Osteocyte (in vitro differentiated cells): ENCODE measurements at regions not wholly inside any gene's neighbourhood (a gene's known extent, or its start where the extent isn't known, plus 50 kb on each side); places are given as distances from the start of the nearest gene placed in this dataset.
A peak's percentile ranks its signal among the peaks of the same experiment; 100 is the strongest.

Experiments used
- DNase-seq: peaks from one replicate; pipeline ENCODE4 v3.0.0; 2021; ENCODE audit warnings: mixed read lengths; ENCODE audit not compliant: unreplicated experiment; ENCODE audit errors: extremely low spot score
- H3K27ac Mint-ChIP-seq: one replicate; pipeline ENCODE4 v1.8.0; 2021; ENCODE audit warnings: mild to moderate bottlenecking, mixed read lengths; ENCODE audit not compliant: unreplicated experiment
- H3K27me3 Mint-ChIP-seq: one replicate; pipeline ENCODE4 v1.8.0; 2021; ENCODE audit warnings: mixed read lengths; ENCODE audit not compliant: unreplicated experiment
- H3K36me3 Mint-ChIP-seq: one replicate; pipeline ENCODE4 v1.8.0; 2021; ENCODE audit warnings: mixed read lengths; ENCODE audit not compliant: unreplicated experiment
- H3K4me1 Mint-ChIP-seq: one replicate; pipeline ENCODE4 v1.8.0; 2021; ENCODE audit warnings: mixed read lengths; ENCODE audit not compliant: unreplicated experiment
- H3K4me3 Mint-ChIP-seq: one replicate; pipeline ENCODE4 v1.8.0; 2021; ENCODE audit warnings: mild to moderate bottlenecking, moderate library complexity, mixed read lengths; ENCODE audit not compliant: unreplicated experiment
- H3K9me3 Mint-ChIP-seq: one replicate; pipeline ENCODE4 v1.8.0; 2021; ENCODE audit warnings: mixed read lengths; ENCODE audit not compliant: unreplicated experiment
- TF ChIP-seq, protein P1 (sequence below): fragments of 200-600 bp; sonication (generic); IDR thresholded peaks from 2 replicates; pipeline ENCODE4 v1.5.0; 2021; ENCODE audit warnings: antibody characterized with exemption, mild to moderate bottlenecking, moderate library complexity

DNA sequence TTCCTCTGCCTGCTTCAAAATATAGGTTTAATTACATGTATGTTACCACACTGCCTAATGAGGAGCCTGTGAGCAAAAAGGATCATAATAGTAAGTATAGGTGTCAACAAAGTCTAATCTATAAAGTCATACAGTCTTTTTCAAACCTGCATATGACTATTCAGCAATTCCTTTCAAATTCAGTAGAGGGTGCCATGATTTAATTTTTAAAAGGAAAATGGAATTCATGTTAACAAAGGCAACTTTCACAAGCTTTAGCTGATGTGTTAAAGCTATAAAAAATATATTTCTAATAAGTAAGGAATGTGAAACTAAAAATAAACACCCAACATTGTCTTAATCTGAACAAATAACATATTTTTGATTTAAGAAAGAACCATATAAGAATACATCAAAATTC, 52.1 kb downstream of the MPP7 start:
- peaks cover 5% of the 10 kb centered on the region for H3K36me3 Mint-ChIP-seq
- TF ChIP-seq, protein P1, sequence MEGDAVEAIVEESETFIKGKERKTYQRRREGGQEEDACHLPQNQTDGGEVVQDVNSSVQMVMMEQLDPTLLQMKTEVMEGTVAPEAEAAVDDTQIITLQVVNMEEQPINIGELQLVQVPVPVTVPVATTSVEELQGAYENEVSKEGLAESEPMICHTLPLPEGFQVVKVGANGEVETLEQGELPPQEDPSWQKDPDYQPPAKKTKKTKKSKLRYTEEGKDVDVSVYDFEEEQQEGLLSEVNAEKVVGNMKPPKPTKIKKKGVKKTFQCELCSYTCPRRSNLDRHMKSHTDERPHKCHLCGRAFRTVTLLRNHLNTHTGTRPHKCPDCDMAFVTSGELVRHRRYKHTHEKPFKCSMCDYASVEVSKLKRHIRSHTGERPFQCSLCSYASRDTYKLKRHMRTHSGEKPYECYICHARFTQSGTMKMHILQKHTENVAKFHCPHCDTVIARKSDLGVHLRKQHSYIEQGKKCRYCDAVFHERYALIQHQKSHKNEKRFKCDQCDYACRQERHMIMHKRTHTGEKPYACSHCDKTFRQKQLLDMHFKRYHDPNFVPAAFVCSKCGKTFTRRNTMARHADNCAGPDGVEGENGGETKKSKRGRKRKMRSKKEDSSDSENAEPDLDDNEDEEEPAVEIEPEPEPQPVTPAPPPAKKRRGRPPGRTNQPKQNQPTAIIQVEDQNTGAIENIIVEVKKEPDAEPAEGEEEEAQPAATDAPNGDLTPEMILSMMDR: peak; percentile 70
- H3K4me3 Mint-ChIP-seq: no peak overlapping the region
- no peaks in the 10 kb centered on the region for H3K27me3 Mint-ChIP-seq
- no peaks in the 10 kb centered on the region for H3K9me3 Mint-ChIP-seq
- H3K4me1 Mint-ChIP-seq: peaks cover 66% of the 10 kb centered on the region
- no peak for DNase-seq
- H3K27ac Mint-ChIP-seq: peak overlapping the region; percentile 67

DNA sequence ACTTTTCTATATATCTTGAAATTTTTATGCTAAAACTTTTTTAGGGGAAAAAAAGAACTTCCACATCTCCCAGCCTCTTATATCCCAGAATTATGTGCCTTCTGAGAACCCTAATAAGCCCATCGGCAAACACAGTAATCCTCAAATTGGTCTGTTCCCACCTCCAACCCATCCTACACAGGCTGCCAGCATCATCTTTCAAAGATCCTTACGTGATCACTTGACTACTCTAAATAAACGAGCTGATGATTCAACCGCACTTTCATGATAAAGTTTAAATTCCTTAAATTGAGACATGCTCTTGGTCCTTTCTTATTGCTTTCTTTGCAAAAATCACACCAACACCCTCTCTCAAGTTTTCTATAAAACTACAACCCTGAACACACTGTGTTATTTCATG, 52.5 kb downstream of the MPP7 start:
- peaks cover 69% of the 10 kb centered on the region for H3K4me1 Mint-ChIP-seq

DNA sequence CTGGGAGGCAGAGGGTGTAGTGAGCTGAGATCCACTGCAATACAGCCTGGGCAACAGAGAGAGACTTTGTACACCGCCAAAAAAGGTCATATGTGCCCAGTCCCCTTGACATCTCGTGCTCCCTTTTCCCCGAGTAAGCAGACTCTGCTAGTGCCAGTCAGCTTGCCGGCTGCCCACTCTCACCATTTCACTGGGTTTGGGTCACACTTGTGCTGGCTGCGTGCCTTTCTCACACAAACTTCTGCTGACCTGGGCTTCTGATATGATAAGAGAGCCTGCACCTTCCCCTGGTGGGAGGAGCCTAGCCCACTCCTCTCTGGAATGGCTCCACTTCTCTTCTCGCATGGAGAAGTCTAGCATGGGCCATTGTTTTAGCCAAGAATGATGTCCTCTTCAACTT, 53.4 kb downstream of the MPP7 start:
- Mint-ChIP-seq H3K27me3 (no peaks in the 10 kb centered on the region), H3K4me1 (peaks cover 65% of the 10 kb centered on the region), H3K4me3 (no peak overlapping the region), H3K36me3 (peaks cover 10% of the 10 kb centered on the region), H3K27ac (no peak overlapping the region), H3K9me3 (peaks cover 4% of the 10 kb centered on the region)
- DNase-seq: no peak
- TF ChIP-seq, protein P1: no peak

More for the DNA sequence above, 52.5 kb downstream of the MPP7 start:
- no peaks in the 10 kb centered on the region for H3K9me3 Mint-ChIP-seq
- no peaks in the 10 kb centered on the region for H3K27me3 Mint-ChIP-seq
- H3K27ac Mint-ChIP-seq: peak overlapping the region; percentile 67
- TF ChIP-seq, protein P1: no peak
- H3K4me3 Mint-ChIP-seq: no peak overlapping the region
- peaks cover 8% of the 10 kb centered on the region for H3K36me3 Mint-ChIP-seq
- DNase-seq: no peak

DNA sequence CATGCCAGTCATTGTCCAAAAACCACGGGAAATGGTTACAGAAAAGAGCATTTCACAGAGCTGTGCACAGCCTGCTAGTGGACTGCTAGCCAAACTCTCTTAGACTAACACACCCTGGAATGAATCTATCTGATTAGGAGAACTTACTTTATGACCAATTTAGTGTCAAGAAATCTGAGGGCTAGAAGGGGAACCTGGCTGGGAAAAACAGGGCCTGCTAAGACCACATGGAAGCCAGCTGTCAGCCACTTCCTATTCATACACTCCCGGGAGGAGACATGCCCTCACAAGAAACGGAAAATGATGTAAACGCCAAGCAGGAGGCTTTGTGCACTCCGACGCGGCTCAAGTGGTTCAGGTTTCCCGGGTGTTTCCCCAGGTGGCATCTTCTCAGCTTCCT, 54.8 kb downstream of the MPP7 start:
- no peak overlapping the region for H3K4me3 Mint-ChIP-seq
- no peak for DNase-seq

DNA sequence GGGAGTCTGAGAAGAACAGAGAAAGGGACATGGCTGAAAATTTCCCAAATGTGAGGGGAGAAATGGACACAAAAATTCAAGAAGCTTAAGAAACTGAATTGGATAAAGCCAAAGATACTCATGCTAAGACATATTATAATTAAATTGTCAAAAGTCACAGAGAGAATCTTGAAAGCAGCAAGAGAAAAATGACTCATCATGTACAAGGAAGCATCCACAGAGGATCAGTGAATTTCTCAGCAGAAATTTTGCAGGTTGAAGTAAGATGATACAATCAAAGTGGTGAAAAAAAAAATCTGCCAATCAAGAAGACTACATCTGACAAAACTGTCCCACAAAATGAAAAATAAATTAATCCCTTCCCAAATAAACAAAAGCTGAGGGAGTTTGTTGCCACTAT, 56.8 kb downstream of the MPP7 start:
- peaks cover 4% of the 10 kb centered on the region for H3K9me3 Mint-ChIP-seq
- peak overlapping the region; percentile 29 for H3K27ac Mint-ChIP-seq
- H3K4me3 Mint-ChIP-seq: no peak overlapping the region
- no peaks in the 10 kb centered on the region for H3K27me3 Mint-ChIP-seq
- TF ChIP-seq, protein P1: no peak
- peaks cover 62% of the 10 kb centered on the region for H3K4me1 Mint-ChIP-seq
- no peak for DNase-seq
- peaks cover 12% of the 10 kb centered on the region for H3K36me3 Mint-ChIP-seq

More for the DNA sequence above, 54.8 kb downstream of the MPP7 start:
- Mint-ChIP-seq H3K9me3 (peaks cover 4% of the 10 kb centered on the region), H3K4me1 (peaks cover 61% of the 10 kb centered on the region), H3K36me3 (peaks cover 12% of the 10 kb centered on the region), H3K27ac (peak overlapping the region; percentile 67), H3K27me3 (no peaks in the 10 kb centered on the region)
- TF ChIP-seq, protein P1: no peak
